ENCODE measurements at regions not wholly inside any gene's neighbourhood (a gene's known extent, or its start where the extent isn't known, plus 50 kb on each side); places are given as distances from the start of the nearest gene placed in this dataset.
A peak's percentile ranks its signal among the peaks of the same experiment; 100 is the strongest.

DNA sequence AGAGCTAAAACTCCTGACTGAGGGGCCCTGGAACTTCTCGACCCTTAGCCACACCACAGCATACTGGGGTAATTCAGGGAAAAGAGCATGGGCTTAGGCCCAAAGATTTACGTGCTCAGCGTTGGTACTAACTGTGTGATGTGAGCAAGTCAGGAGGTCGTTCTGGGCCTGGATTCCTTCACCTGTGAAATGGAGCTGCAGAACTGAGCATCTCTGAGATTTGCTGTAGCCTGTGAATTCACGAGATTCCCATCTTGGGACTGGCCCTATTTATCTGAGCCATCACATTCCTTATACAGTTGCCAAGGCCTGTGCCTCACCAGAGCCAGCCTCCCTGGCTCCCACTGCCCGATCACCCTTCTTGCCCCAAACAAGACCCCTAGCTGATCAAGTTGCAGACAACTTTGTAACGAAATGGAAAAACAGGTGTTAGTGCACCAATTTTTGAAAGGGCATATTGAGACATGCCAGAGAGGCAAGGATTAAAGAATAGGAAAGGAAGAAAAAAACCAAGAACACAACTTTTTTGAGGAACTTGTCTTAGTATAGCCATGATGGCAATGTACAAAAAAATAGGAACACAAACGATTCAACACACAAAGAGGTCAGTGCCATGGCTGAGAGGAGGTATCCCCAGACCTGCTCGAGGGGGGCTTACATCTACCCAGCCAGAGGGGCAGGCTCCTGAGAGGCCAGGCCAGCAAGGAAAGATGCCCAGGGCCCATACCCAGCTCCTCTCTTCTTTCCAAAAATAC, 323.0 kb upstream of the JARID2 start:
- DNase-seq, result no peak
- intact Hi-C loops (cut with DNase I), result no loop called here

DNA sequence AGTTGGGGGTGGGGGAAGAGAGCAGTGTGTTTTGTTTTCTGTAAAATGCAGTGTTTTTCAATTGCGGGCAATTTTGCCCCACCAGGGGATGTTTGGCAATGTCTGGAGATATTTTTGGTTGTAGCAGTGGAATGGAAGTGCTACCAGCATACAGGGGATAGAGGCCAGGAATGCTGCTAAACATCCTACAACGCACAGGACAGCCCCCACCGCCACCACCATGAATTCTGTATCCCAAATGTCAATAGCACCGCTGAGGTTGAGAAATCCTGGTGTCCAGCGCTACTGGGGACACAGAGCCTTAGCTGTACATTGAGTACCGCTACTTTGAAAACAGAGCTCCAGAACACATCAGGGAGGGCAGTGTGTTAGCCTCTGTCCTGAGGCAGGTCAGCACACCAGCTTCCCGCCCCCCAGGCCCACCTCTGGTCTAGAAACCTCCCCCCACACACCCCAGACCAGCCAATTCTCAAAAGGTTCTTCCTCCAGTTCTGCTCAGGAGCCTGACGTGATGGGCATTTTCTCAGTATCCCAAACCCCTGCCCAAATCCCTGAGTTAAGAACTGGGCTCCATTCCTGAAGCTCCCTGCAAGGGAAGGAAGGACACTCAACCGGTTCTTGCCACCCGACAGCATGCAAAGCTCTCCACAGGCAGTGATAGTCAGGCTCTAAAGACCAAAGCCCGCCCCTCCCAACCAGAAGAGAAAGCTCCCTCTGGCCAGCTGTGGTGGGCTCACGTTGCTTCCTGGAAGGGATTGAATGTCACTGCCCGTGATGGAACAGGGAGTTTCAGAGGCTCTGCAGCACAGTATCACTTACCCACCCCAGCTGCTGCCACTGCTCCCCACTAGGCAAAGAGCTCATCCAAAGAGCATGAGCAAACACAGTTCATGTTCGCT, 321.5 kb upstream of the JARID2 start:
- intact Hi-C loops (cut with DNase I), result no loop called here
- DNase-seq, result no peak

DNA sequence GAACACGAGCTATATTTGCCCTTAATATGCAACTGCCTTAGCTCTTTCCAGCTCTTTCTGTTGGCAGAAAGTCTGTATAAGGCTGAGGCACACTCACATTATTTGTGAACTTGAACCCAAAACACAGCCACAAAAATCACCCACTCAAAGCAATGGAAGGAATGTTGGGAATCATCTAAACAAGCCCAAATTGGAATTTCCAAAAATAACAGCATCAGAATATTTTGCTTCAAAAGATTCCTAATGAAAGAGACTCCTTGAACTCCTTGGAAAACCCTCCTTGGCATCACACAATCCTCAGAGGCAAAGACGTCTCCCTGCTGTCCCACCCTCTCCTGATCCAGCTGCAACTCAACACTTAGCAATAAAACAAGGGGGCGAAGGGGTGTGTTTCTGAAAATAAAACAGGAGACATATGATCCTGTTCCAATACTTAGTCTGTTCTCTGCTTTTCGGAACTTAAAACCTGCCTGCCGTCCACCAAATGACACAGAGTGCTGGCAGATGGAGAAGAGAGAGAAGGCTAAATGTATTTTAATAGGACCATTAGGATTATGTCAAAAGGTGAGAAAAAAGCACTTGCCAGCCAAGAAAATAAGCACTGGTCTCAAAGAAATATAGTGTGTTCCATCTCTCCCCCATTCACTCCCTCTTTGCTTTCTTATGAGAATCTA, 320.7 kb upstream of the JARID2 start:
- no peak for DNase-seq
- intact Hi-C loops (cut with DNase I), result no loop called here

DNA sequence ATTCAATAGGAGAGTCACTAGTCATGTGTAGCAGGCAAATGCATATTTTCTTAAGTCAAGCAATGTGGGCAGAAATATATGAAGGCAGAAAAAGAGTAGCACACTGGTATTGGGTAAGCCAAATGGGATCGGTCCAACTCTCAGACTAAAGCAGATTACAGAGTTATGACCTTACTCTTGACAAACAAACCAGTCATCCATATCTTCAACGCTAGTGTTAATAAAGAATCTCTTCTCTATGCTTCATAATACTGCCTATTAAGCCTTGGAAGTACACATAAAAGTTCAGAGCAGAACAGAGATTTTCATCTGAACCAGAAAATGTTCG, 320.2 kb upstream of the JARID2 start:
- intact Hi-C loops (cut with DNase I), result no loop called here
- no peak for DNase-seq

DNA sequence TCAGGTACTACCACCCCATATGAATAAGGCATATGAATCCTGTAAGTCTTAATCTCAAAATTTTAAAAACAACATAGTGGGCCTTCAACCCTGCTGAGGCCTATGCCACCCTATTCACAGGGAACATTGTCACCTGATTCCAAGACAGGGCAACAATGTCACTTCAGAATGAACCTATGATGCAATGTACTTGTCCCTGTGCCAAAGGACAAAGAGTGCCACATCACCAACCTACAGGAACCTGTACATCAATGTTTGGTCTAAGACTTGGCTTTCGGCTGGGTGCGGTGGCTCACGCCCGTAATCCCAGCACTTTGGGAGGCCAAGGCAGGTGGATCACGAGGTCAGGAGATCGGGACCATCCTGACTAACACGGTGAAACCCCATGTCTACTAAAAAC, 318.5 kb upstream of the JARID2 start:
- intact Hi-C loops (cut with DNase I), result no loop called here
- no peak for DNase-seq

DNA sequence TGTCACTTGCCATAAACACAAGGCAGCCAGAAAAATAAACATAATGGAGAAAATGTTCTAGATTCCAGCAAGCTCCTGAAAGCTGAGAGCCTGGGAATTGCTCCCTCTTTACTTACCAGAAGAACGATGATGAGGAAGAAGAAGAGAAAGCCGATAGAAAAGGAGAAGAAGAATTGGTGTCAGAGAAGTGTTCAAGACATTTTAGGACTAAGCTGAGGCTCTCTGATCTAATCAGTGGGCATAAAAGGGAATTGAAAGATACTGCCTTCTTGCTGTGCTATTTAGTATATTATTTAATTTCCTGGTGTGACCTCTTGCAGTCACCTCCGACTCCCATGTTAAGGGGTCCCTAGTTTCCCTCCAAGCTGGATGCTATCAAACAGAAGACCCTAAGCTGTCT, 316.6 kb upstream of the JARID2 start:
- intact Hi-C loops (cut with DNase I), result no loop called here
- DNase-seq, result no peak

DNA sequence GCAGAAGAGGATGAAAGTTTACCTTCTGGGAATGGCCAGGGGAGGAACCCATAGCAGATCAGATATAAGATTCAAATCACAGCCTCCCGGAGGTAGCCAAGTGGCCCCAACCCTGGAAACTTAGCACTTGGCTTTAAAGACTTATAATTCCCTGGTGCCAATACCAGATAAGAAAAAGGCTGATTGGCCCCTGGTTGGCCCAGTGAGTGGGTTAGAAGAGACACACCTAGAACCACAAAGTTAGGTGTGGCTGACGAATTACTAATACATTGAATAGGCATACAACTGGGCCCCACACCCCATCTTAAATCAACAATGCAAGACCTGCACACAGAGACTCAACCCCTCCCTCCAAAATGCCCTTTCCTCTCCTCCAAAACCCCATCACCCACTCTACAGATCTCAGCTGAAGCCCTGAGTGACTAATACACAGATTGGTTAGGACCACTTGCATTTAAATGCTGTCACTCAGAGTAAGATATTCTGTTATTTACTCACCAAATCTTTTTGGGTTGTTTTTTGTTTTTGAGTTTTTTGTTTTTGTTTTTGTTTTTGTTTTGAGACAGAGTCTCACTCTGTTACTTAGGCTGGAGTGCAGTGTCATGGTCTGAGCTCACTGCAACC, 315.4 kb upstream of the JARID2 start:
- intact Hi-C loops (cut with DNase I), result no loop called here
- DNase-seq, result no peak

DNA sequence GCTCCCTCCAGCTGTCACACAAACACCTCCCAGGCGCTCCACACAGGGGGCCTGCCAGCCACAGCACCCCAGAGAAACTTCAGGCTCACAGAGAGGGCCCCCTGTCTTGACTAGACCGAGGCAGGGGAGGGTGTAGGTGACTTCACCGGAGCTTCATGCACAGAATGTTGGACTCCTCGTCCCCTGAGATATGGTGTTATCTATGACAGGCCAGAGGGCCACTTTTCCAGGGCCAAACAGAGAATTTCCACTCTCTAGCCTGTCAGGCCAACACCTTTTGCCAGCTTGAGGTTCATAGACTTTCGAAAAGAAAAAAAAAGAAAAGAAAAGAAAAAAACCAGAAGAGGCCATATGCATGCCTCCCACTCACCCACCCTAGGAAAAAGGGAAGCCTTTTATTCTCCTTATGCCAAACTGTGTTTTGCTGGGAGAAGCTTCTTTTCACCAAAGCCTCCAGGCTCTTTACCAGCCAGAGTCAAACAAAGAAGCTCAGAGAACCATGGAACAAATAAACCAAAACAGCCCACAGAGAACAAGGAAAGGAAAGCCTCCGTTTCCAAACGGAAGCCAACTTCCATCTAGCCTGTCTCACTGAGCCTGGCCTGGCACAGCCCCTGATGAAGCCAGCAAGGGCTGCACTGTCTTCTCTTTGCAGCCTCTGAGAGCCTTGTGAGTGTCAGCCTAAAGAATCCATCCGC, 313.2 kb upstream of the JARID2 start:
- intact Hi-C loops (cut with DNase I), result no loop called here
- DNase-seq, result peak in 2 of 10 donors; percentile 24 to 46

DNA sequence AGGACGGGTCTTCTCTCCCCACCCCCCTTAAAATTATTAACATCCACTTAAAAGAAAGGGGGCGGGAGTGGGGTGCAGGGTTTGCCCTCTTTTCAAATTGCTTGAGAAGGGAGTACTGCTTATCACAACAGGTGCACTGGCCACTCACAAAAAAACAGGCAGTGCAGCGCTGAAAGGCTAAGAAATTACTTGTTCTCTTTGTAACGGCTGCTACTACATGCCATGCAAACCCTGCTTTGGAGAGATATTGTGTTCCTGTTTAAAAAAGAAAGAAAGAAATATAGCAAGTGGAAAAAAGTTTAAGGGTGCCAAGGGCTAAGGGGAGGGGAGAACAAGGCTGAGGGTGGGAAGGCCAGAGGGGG, 312.7 kb upstream of the JARID2 start:
- no peak for DNase-seq

DNA sequence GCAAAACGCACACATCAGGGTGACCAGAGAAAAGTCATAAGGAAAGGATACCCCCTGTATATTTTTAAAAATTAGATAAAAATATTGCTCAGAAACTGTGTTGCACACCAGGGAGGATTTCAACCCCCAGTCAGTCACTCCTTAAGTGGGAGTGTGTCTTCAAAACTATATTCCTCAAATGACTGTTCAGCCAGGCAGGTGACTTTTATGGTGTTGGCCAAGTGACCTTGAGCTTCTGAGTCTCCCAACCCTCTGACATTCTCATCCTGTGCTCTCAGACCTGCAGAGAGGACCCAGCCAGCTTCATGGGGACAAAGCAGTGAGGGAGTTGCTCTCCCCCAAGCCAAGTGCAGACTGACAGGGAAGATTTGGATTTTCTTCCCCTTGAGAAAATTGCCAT, 311.9 kb upstream of the JARID2 start:
- DNase-seq, result no peak
- intact Hi-C loops (cut with DNase I), result no loop called here

More for the DNA sequence above, 312.7 kb upstream of the JARID2 start:
- intact Hi-C loops (cut with DNase I), result no loop called here

DNA sequence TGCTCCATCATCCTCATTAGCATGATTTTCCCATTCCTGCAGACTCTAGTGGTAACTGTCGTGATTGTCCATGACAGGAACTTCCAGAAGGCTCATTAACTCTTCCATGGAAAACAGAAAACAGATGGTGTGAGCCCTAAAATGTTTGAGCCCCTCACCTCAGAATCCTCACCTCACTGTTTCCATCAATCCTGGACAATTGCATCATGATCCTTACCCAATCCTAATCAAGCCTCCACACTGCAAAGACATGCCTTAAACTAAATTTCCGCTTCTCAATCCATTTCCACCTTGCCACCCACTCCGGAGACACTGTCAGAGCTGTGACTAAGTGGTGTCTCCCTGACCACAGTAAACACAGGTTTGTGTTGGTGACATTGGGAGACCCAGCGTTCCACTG, 311.0 kb upstream of the JARID2 start:
- intact Hi-C loops (cut with DNase I), result no loop called here
- DNase-seq, result no peak

DNA sequence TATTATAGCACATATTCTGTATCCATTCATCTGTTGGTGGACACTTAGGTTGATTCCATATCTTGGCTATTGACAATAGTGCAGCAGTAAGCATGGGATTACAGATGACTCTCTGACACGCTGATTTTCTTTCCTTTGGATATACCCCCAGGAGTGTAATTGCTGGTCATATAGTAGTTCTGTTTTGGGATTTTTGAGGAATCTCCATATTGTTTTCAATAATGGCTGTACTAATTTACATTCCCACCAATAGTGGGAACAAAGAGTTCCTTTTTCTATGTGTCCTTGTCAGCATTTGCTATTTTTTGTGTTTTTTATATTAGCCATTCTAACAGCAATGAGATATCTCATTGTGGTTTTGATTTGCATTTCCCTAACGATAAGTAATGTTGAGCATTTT, 309.0 kb upstream of the JARID2 start:
- intact Hi-C loops (cut with DNase I), result no loop called here
- DNase-seq, result no peak

DNA sequence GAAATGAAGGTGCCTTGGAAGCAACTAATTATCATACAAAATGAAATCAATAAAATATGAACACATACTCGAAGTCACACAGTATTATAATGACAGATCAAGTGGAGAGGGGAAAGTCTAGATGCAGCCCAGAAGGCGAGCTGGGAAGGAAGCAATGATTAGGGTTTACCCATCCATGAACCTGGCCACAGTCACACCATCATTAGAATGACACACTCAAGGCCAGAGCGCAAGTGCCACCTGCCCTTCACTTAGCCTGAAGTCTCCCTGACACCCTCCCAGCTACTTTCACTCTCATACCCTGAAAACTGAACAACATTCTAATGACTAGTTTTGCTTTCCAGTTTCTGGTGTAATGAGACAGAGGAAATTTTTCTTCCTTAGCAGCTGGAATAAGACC, 302.8 kb upstream of the JARID2 start:
- no peak for DNase-seq
- intact Hi-C loops (cut with DNase I), result no loop called here

DNA sequence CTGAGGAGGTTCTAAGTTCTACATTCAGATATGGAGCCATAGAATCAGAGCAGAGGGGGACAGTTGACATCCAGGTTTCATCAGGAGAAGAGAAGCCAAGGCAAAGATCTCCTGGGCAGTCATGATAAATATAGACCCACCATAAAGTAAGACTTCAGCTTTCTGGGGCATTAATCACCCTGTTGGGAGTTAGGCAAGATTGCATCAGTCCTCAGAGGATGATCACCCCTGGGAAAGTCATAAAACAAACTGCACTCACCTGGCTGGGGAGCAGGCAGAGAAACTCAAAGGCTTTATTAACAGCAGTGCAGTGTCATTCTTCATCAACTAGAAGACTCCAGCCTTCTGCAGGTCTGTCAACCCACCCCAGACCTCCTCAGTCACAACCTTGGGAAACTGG, 301.3 kb upstream of the JARID2 start:
- intact Hi-C loops (cut with DNase I), result no loop called here
- no peak for DNase-seq

DNA sequence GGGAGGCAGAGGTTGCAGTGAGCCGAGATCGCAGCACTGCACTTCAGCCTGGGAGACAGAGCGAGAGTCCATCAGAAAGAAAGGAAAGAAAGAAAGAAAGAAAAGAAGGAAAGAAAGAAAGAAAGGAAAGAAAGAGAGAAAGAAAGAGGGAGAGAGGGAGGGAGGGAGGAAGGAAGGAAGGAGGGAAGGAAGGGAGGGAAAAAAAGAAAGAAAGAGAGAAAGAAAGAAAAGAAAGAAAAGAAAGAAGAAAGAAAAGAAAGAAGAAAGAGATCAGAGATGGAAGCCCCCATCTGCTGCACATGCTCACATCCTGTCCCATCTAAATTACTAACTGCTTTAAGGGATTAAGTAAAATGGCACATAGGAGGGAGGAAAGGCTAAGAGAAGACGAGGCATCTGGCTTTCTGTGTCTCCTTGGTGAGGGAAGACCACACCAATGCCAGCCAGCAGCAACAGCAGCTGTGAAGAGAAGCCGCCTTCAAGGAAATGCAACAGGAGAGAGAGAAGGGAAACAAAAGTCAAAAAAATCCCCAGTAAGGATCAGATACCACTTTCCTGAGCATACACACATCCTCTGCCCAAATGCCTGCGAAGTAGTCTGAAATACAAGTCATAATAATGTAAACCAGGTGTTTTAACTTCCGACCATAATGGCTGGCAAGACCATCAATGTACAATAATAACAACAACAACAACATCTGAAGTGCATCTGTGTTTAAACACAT, 300.2 kb upstream of the JARID2 start:
- intact Hi-C loops (cut with DNase I), result no loop called here

DNA sequence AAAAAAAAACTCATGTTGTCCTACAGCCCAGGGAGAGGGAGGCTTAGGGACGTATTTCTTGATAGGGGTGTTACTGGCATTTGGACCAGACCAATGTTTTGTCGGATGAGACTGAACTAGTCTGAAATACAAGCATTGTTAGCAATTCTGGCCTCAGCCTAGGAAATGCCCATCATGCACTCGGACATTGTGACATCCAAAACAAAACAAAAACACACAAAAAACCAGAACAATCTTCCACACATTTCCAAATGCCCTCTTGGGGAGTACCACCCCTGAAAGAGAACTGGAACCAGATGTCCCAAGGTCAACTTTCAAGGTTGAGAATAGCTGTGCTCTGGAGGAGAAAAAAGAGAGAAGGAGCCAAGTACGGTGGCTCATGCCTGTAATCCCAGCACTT, 299.1 kb upstream of the JARID2 start:
- DNase-seq, result no peak
- intact Hi-C loops (cut with DNase I), result no loop called here

More for the DNA sequence above, 300.2 kb upstream of the JARID2 start:
- no peak for DNase-seq

DNA sequence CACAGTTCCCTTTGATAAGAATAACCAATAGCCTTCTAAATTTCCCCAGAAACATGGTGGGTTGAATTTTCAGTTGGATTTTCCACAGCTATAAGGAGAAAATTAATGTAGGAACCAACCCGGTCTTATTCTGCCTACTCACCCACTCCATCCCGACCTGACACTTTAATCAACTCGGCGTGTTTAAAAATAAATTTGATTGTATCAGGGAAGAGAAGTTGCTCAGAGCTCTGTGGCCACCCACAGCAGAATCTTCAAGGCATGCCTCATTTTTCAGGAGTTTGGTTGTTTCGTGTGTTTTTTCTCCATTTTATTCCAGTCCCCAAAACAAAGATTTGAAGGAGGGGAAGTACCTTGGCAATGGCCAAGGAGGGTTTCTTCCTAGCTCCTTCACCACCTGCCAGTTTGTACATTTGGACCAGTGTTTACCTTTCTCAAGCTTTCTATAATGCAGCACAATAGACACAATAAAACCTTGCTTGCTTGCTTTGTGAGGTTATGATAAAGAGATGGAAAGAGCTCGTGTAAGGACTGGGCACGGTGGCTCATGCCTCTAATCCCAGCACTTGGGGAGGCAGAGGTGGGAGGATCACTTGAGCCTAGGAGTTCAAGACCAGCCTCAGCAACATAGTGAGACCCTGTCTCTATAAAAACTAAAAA, 297.2 kb upstream of the JARID2 start:
- no peak for DNase-seq
- intact Hi-C loops (cut with DNase I), result no loop called here

DNA sequence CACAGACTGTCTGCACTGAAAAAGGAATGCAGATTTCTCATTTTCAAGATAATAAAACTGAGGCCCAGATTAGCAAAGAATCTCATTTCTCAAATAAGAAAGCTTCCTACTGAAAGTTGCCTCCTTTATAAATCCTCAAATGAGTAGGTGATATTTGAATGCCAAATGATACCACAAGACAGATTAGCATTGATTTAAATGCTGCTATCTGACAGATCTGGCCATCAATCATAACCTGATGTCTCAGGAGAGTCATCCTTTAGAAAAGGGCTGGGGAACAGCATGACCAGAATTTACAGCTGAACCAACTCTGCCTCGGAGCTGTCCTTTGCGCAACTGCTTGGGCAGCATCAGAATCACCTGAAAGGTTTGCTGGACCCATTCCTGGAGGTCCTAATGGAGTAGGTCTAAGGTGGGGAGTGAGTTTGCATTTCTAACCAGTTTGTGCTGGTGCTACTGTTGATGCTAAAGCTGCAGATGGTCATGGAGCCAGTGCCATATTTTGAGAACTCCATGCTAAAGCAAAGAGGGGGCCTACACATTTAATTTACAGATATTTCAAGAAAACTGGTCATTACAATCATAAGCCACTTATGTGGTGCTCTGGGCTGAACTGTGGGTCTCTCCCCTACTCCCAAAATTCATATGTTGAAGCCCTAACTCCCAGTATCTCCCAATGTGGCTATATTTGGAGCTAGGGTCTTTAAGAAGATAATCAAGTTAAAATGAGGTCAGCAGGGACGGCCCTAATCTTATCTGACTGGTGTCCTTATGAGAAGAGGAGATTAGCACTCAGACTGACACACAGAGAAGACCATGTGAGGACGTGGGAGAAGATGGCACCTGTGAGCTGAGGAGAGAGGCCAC, 295.5 kb upstream of the JARID2 start:
- no peak for DNase-seq
- intact Hi-C loops (cut with DNase I), result no loop called here

DNA sequence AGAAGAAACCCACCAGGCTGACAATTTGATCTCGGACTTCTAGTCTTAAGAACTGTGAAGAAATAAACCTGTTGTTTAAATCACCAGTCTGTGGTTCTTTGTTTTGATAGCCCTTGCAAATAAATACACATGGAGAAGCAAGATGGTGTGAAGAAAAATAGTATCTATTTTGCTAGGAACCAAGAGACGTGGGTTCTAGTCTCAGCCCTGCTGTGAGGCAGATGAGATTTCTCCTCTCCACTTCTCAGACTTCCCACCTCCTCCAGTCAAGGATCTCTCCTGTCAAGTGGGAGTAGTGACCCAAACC, 294.9 kb upstream of the JARID2 start:
- no peak for DNase-seq
- intact Hi-C loops (cut with DNase I), result no loop called here

All from posterior cingulate gyrus (tissue), 11 donors.